ENCODE measurements at regions not wholly inside any gene's neighbourhood (a gene's known extent, or its start where the extent isn't known, plus 50 kb on each side); places are given as distances from the start of the nearest gene placed in this dataset.

GRCh38 chr13:88074794-88075510 is 403.8 kb downstream of the SLITRK5 start:
- no peak for TF ChIP-seq CTCF (conservative IDR thresholded peaks at IDR 0.05; ENCODE audit: low read depth in 2 of 2)
- no peak for TF ChIP-seq EZH2 (IDR thresholded peaks at IDR 0.05; ENCODE audit: low read depth, unreplicated experiment)
- TF ChIP-seq POLR2AphosphoS5 (IDR thresholded peaks at IDR 0.05; ENCODE audit: low read depth): no peak
- no peak for TF ChIP-seq EZH2phosphoT487 (IDR thresholded peaks at IDR 0.05; ENCODE audit: unreplicated experiment)

Measured in GM23338 (cell line).